Kidney epithelial cell (primary cell): ENCODE measurements at regions not wholly inside any gene's neighbourhood (a gene's known extent, or its start where the extent isn't known, plus 50 kb on each side); places are given as distances from the start of the nearest gene placed in this dataset.

Experiments
- DNase-seq: peaks from one replicate; pipeline ENCODE4 v3.0.0-alpha.2; 2010; ENCODE audit warnings: low read depth
- H3K27me3 ChIP-seq: 2 replicates; pipeline ENCODE4 v1.6.0; 2011; ENCODE audit warnings: low read length; ENCODE audit not compliant: control insufficient read depth, insufficient read depth
- H3K36me3 ChIP-seq: 2 replicates; pipeline ENCODE4 v1.5.1; 2011; ENCODE audit warnings: low read length; ENCODE audit not compliant: control insufficient read depth, insufficient read depth
- H3K4me3 ChIP-seq: 2 replicates; pipeline ENCODE4 v1.5.1; 2011; ENCODE audit warnings: low read depth, mild to moderate bottlenecking, control low read depth, low read length
- CTCF ChIP-seq: IDR thresholded peaks from 2 replicates; pipeline ENCODE4 v1.5.1; 2011; ENCODE audit warnings: mild to moderate bottlenecking, moderate library complexity, low read length, control low read depth, inconsistent platforms; ENCODE audit not compliant: insufficient read depth, poor library complexity, severe bottlenecking

GRCh38 chr20:21628800-21629199 lies 76.7 kb upstream of the PAX1 start:
- Histone ChIP-seq H3K36me3 (no peaks in the 10 kb centered on the region), H3K4me3 (no peak overlapping the region), H3K27me3 (no peaks in the 10 kb centered on the region)
- TF ChIP-seq CTCF: no peak
- DNase-seq: no peak

- H3K4me3 ChIP-seq: no peak overlapping the region
- H3K27me3 ChIP-seq: no peaks in the 10 kb centered on the region
- TF ChIP-seq CTCF: no peak
- no peak for DNase-seq
- H3K36me3 ChIP-seq: no peaks in the 10 kb centered on the region
Observed at GRCh38 chr20:21623781-21624094, 81.7 kb upstream of the PAX1 start.

GRCh38 chr20:21623074-21623780 lies 82.2 kb upstream of the PAX1 start:
- no peaks in the 10 kb centered on the region for H3K36me3 ChIP-seq
- no peak overlapping the region for H3K4me3 ChIP-seq
- no peak for TF ChIP-seq CTCF
- no peaks in the 10 kb centered on the region for H3K27me3 ChIP-seq
- DNase-seq: no peak

- H3K36me3 ChIP-seq: no peaks in the 10 kb centered on the region
- no peak overlapping the region for H3K4me3 ChIP-seq
- no peak for DNase-seq
- no peak for TF ChIP-seq CTCF
- no peaks in the 10 kb centered on the region for H3K27me3 ChIP-seq
Observed at GRCh38 chr20:21622097-21622857, 83.2 kb upstream of the PAX1 start.

GRCh38 chr20:21618759-21619416 lies 86.6 kb upstream of the PAX1 start:
- no peak for TF ChIP-seq CTCF
- H3K36me3 ChIP-seq: no peaks in the 10 kb centered on the region
- DNase-seq: no peak
- H3K27me3 ChIP-seq: no peaks in the 10 kb centered on the region
- H3K4me3 ChIP-seq: no peak overlapping the region
